ENCODE measurements at regions not wholly inside any gene's neighbourhood (a gene's known extent, or its start where the extent isn't known, plus 50 kb on each side); places are given as distances from the start of the nearest gene placed in this dataset.

GRCh38 chr1:38365242-38365641, 318.6 kb upstream of the POU3F1 start:
- TF ChIP-seq, protein P1, sequence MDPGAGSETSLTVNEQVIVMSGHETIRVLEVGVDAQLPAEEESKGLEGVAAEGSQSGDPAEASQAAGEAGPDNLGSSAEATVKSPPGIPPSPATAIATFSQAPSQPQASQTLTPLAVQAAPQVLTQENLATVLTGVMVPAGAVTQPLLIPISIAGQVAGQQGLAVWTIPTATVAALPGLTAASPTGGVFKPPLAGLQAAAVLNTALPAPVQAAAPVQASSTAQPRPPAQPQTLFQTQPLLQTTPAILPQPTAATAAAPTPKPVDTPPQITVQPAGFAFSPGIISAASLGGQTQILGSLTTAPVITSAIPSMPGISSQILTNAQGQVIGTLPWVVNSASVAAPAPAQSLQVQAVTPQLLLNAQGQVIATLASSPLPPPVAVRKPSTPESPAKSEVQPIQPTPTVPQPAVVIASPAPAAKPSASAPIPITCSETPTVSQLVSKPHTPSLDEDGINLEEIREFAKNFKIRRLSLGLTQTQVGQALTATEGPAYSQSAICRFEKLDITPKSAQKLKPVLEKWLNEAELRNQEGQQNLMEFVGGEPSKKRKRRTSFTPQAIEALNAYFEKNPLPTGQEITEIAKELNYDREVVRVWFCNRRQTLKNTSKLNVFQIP (CRISPR knock-in tag; IDR thresholded peaks at IDR 0.05; ENCODE audit: borderline replicate concordance, low read depth) = no peak
- TF ChIP-seq ZNF565 (CRISPR knock-in tag; conservative IDR thresholded peaks at IDR 0.05; ENCODE audit: low read depth) (no peak), GLIS3 (CRISPR knock-in tag; IDR thresholded peaks at IDR 0.05) (no peak), CSRNP3 (CRISPR knock-in tag; IDR thresholded peaks at IDR 0.05) (no peak), ESRRG (CRISPR knock-in tag; IDR thresholded peaks at IDR 0.05) (no peak), PATZ1 (CRISPR knock-in tag; IDR thresholded peaks at IDR 0.05; ENCODE audit: borderline replicate concordance) (no peak), TSHZ2 (CRISPR knock-in tag; IDR thresholded peaks at IDR 0.05) (no peak), PPARA (CRISPR knock-in tag; IDR thresholded peaks at IDR 0.05; ENCODE audit: borderline replicate concordance) (no peak), ISL1 (CRISPR knock-in tag; IDR thresholded peaks at IDR 0.05) (no peak), SNAI2 (CRISPR knock-in tag; IDR thresholded peaks at IDR 0.05) (no peak), BACH2 (CRISPR knock-in tag; IDR thresholded peaks at IDR 0.05; ENCODE audit: borderline replicate concordance) (no peak), ZFP3 (CRISPR knock-in tag; IDR thresholded peaks at IDR 0.05) (no peak), CSDC2 (CRISPR knock-in tag; IDR thresholded peaks at IDR 0.05) (no peak)
- TF ChIP-seq, protein P2, sequence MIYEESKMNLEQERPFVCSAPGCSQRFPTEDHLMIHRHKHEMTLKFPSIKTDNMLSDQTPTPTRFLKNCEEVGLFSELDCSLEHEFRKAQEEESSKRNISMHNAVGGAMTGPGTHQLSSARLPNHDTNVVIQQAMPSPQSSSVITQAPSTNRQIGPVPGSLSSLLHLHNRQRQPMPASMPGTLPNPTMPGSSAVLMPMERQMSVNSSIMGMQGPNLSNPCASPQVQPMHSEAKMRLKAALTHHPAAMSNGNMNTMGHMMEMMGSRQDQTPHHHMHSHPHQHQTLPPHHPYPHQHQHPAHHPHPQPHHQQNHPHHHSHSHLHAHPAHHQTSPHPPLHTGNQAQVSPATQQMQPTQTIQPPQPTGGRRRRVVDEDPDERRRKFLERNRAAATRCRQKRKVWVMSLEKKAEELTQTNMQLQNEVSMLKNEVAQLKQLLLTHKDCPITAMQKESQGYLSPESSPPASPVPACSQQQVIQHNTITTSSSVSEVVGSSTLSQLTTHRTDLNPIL (CRISPR knock-in tag; IDR thresholded peaks at IDR 0.05; ENCODE audit: low read depth) = no peak

Measured in SK-N-SH treated with all-trans-retinoic acid at 6 μM for 48 hours (cell line).